ACC112 (cell line): ENCODE measurements at regions not wholly inside any gene's neighbourhood (a gene's known extent, or its start where the extent isn't known, plus 50 kb on each side); places are given as distances from the start of the nearest gene placed in this dataset.
"Not testable (repeated sequence)": the region's sequence is repeated elsewhere in the genome, so short reads cannot be mapped to it uniquely, and the experiment has no call there.

Source experiments
- H2AFZ ChIP-seq: fragments of 200-600 bp; sonication (generic); one replicate; pipeline ENCODE4 v1.6.0; 2017; ENCODE audit warnings: antibody characterized with exemption, low read length; ENCODE audit not compliant: unreplicated experiment
- H3K27ac ChIP-seq: fragments of 200-600 bp; sonication (generic); 2 replicates; pipeline ENCODE4 v1.5.1; 2014; ENCODE audit warnings: low read depth, mild to moderate bottlenecking, antibody characterized with exemption, low read length, moderate library complexity
- H3K27me3 ChIP-seq: fragments of 200-600 bp; sonication (generic); 2 replicates; pipeline ENCODE4 v1.6.1; 2014; ENCODE audit warnings: mild to moderate bottlenecking, antibody characterized with exemption, low read length, moderate library complexity, mixed read lengths; ENCODE audit not compliant: insufficient read depth
- H3K36me3 ChIP-seq: fragments of 200-600 bp; sonication (generic); 2 replicates; pipeline ENCODE4 v1.6.1; 2016; ENCODE audit warnings: mild to moderate bottlenecking, antibody characterized with exemption, low read length, moderate library complexity, mixed read lengths; ENCODE audit not compliant: insufficient read depth
- H3K4me1 ChIP-seq: fragments of 200-600 bp; sonication (generic); one replicate; pipeline ENCODE4 v1.6.1; 2016; ENCODE audit warnings: low read length, mixed read lengths; ENCODE audit not compliant: insufficient read depth, unreplicated experiment, control insufficient read depth
- H3K4me3 ChIP-seq: fragments of 200-600 bp; sonication (generic); 2 replicates; pipeline ENCODE4 v1.5.1; 2014; ENCODE audit warnings: mild to moderate bottlenecking, low read depth, low read length
- H3K79me2 ChIP-seq: fragments of 200-600 bp; sonication (generic); one replicate; pipeline ENCODE4 v1.6.0; 2016; ENCODE audit warnings: low read length; ENCODE audit not compliant: control insufficient read depth, unreplicated experiment, insufficient read depth

DNA sequence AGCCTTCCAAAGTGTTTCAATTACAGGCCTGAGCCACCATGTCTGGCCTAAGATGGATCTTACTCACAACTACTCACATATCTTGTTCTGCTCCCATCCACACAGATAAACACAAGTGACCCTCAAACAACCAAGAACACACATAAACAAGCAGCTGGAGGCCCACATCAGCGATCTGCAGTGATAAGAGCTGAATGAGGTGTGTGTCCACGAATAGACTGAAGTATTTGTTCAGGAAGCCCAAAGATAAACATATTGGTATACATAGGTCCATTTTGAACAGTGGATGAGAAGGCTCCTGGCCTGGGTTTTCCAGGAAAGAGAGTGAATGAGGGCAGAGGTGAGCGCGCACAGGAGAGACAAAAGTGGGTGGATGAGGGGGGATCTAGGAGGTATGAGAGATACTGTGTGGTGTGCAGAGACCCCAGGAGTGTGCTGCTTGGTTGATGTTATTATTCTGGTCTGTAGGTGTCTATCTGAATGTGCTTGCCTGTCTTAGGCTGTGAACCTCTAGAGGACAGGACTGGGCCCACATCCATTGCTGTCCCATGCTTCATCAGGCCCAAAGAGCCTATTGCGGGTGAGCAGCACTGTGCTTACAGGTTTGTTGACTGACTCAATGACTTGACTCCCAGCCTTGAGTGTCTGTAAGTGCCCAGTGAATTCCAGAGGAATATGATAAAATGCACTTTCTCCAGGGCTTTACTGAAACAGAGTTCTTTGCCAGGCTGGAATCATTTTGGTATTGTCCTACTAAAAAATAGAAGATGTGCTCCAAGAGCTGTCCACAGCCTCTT is 79.9 kb upstream of the ATP1A1 start:
- H3K27ac ChIP-seq = no peak overlapping the region
- no peak overlapping the region for H3K4me3 ChIP-seq
- H3K79me2 ChIP-seq = no peaks in the 10 kb centered on the region
- H2AFZ ChIP-seq = no peak overlapping the region
- peaks cover 11% of the 10 kb centered on the region for H3K4me1 ChIP-seq
- H3K36me3 ChIP-seq = no peaks in the 10 kb centered on the region
- no peaks in the 10 kb centered on the region for H3K27me3 ChIP-seq

- Histone ChIP-seq H3K36me3 (no peaks in the 10 kb centered on the region), H3K27me3 (no peaks in the 10 kb centered on the region), H3K4me3 (no peak overlapping the region), H3K79me2 (no peaks in the 10 kb centered on the region), H2AFZ (no peak overlapping the region), H3K4me1 (no peaks in the 10 kb centered on the region), H3K27ac (no peak overlapping the region)
Measured at GRCh38 chr1:116297495-116298212, 75.4 kb upstream of the ATP1A1 start.

- not testable (repeated sequence) for H3K79me2 ChIP-seq, H3K4me1 ChIP-seq, H3K36me3 ChIP-seq, H3K4me3 ChIP-seq, H2AFZ ChIP-seq, H3K27me3 ChIP-seq, H3K27ac ChIP-seq
Measured at GRCh38 chr1:116298213-116298579, 74.8 kb upstream of the ATP1A1 start.

GRCh38 chr1:116298746-116299145 is 74.3 kb upstream of the ATP1A1 start:
- Histone ChIP-seq H3K27ac (no peak overlapping the region), H3K4me1 (no peaks in the 10 kb centered on the region), H3K4me3 (no peak overlapping the region), H3K36me3 (no peaks in the 10 kb centered on the region), H3K27me3 (no peaks in the 10 kb centered on the region; the same call in 1 of the 2 replicates), H2AFZ (no peak overlapping the region), H3K79me2 (no peaks in the 10 kb centered on the region)

DNA sequence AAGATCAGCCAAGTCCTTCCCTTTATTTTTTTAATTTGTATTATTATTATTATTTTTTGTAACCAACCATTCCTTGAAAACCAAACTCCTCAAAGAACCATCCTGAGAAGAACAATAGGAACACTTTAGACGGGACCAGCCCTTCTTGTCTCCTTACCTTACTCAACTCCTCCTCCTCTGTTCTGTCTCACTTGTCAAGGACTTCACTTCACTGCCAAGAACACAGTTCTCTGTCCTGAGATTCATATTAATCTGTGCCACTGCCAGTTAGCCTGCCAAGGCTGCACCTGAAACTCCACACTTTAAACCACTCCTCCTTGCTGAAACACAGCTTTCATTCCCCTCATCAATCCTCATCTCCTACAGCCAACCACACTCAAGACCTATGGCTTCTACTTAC is 73.8 kb upstream of the ATP1A1 start:
- no peaks in the 10 kb centered on the region for H3K4me1 ChIP-seq
- H3K4me3 ChIP-seq = no peak overlapping the region
- no peaks in the 10 kb centered on the region; the same call in 1 of the 2 replicates for H3K27me3 ChIP-seq
- no peaks in the 10 kb centered on the region for H3K36me3 ChIP-seq
- no peak overlapping the region for H2AFZ ChIP-seq
- H3K79me2 ChIP-seq = no peaks in the 10 kb centered on the region
- H3K27ac ChIP-seq = no peak overlapping the region

DNA sequence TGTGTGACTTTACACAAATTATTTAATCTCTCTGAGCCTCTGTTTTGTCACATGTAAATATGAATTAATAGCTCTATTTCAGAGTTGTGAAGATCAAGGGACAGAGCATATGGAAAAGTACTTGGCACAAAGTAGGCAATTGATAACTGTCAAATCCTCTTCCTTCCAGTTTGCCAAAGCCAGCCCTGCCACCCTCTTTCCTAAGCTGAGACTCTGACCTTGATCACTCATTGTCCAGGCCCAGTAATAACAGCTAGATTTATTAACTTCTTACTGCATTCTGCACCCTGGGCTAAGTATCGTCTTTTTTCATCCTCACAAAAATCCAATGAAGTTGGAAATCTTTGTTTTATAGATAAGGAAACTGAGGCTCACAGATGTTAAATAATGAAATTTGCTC is 70.8 kb upstream of the ATP1A1 start:
- Histone ChIP-seq H3K27me3 (peaks cover 3% of the 10 kb centered on the region), H3K36me3 (no peaks in the 10 kb centered on the region), H3K4me3 (no peak overlapping the region), H3K4me1 (no peaks in the 10 kb centered on the region), H2AFZ (no peak overlapping the region), H3K79me2 (no peaks in the 10 kb centered on the region), H3K27ac (no peak overlapping the region)

DNA sequence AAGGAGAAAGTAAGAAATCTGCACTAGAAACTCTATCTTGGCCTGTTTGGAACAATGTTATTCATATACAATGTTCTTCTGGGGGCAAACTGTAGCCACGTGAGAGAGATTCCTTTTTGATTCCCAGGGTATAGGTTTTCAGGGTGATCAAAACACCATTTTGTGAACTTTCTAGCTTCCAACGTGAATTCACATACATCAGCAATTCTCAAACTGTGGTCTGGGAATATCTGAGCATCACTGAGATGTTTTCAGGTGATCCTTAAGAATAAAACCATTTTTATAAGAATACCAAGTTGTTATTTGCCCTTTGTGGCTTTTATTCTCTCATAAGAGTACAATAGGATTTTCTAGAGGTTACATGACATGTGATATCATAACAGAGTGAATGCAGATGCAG is 66.9 kb upstream of the ATP1A1 start:
- no peaks in the 10 kb centered on the region for H3K36me3 ChIP-seq
- peaks cover 3% of the 10 kb centered on the region for H3K27me3 ChIP-seq
- no peaks in the 10 kb centered on the region for H3K79me2 ChIP-seq
- H3K4me1 ChIP-seq = no peaks in the 10 kb centered on the region
- H2AFZ ChIP-seq = no peak overlapping the region
- H3K4me3 ChIP-seq = no peak overlapping the region
- H3K27ac ChIP-seq = no peak overlapping the region

- H3K79me2 ChIP-seq = no peaks in the 10 kb centered on the region
- no peaks in the 10 kb centered on the region for H3K36me3 ChIP-seq
- peaks cover 3% of the 10 kb centered on the region for H3K27me3 ChIP-seq
- H3K4me3 ChIP-seq = no peak overlapping the region
- no peak overlapping the region for H3K27ac ChIP-seq
- no peak overlapping the region for H2AFZ ChIP-seq
- H3K4me1 ChIP-seq = no peaks in the 10 kb centered on the region
Measured at GRCh38 chr1:116306840-116307442, 66.1 kb upstream of the ATP1A1 start.

DNA sequence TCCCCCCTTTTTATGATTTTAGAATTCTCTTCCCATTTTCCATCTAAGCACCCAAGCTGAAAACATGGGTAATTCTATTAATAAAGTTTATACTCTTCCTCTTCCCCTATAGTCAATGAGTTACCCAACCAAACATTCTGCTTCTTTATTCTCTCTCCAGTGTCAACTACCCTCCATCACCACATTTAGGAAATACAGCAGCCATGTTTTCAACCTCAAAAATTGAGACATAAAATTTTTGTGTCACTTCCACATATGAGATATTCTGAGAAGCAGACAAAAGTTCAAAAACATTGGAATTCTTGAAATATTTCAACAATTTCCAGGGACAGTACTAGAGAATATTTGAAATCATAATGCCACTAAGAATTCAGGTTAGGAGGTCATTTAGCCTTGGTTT is 64.8 kb upstream of the ATP1A1 start:
- Histone ChIP-seq H3K36me3 (no peaks in the 10 kb centered on the region), H3K4me1 (no peaks in the 10 kb centered on the region), H3K27ac (no peak overlapping the region), H3K79me2 (no peaks in the 10 kb centered on the region), H3K4me3 (no peak overlapping the region), H3K27me3 (peaks cover 3% of the 10 kb centered on the region), H2AFZ (no peak overlapping the region)

DNA sequence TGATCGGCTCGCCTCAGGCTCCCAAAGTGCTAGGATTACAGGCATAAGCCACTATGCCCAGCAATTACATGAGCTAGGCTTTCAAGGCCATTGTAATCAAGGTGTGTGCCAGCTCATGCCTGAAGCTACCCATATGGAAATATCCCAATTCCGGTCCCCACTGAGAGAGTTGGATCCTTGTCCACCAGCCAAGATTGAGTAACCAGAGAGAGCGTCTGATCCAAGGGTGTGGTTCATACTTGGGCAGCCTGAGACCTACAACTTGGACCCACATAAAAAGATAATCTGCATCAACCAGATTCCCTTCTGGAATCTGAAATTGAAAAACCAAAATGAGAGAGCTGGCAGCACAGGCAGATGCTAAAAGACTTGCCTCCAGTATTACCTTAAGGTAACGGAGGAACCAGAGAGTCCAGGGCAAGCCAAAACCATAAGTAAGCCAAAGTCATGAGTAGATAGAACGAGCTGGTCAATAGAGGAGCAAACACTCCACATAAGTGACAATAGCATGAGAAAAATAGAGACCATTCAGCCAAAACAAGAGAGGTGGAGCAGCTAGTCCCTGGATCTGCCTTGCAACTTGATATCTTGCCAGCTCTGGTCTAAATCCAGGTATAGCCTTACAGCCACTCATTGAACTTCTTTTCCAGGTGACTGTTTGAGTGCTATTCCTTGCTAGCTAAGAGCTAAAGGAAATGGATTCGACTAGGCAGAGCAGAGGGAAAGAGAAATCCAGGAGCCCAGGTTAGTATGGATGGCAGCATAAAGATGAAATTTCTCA is 63.8 kb upstream of the ATP1A1 start:
- no peaks in the 10 kb centered on the region for H3K36me3 ChIP-seq
- H2AFZ ChIP-seq = no peak overlapping the region
- H3K79me2 ChIP-seq = no peaks in the 10 kb centered on the region
- H3K4me3 ChIP-seq = no peak overlapping the region
- H3K4me1 ChIP-seq = no peaks in the 10 kb centered on the region
- no peak overlapping the region for H3K27ac ChIP-seq
- peaks cover 3% of the 10 kb centered on the region; the same call in 1 of the 2 replicates for H3K27me3 ChIP-seq
